ENCODE measurements at regions not wholly inside any gene's neighbourhood (a gene's known extent, or its start where the extent isn't known, plus 50 kb on each side); places are given as distances from the start of the nearest gene placed in this dataset.

DNA sequence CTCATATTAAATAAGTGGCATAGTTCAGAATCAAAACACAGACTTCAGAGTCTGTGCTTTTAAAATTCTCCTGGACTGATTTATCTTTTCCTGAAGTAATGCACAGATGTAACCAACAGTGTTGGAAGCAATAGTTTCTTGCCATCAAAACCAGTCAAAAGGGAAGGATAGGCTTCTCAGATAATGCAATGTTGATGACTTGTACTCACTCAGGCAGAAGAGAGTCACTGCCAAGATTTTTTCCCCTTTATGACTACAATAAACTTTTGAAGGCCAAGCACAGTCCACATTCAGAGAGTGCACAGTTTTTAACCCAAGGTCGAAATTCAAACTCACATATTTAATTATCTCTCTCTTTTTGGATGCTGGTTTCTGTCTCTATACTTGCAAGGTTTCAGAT lies 305.0 kb upstream of the SGO1 start:
- DNase-seq: no peak
- no peak for TF ChIP-seq EZH2phosphoT487 (IDR thresholded peaks at IDR 0.05; ENCODE audit: insufficient read depth, low read depth)
- TF ChIP-seq EZH2 (IDR thresholded peaks at IDR 0.05; ENCODE audit: insufficient read depth, poor library complexity, severe bottlenecking): no peak
- H2AFZ ChIP-seq: no peak overlapping the region
- no peaks in the 10 kb centered on the region for H3K27me3 ChIP-seq (replicated peaks; ENCODE audit: insufficient read depth)
- no peak overlapping the region for H3K27ac ChIP-seq
- H3K36me3 ChIP-seq (ENCODE audit: low read depth): no peaks in the 10 kb centered on the region
- no peaks in the 10 kb centered on the region for H3K4me1 ChIP-seq (ENCODE audit: insufficient read depth)
- H3K9me3 ChIP-seq (ENCODE audit: low read depth): no peaks in the 10 kb centered on the region
- H3K9me2 ChIP-seq (ENCODE audit: insufficient read depth): no peaks in the 10 kb centered on the region
- no peak overlapping the region for H3K4me2 ChIP-seq (ENCODE audit: unreplicated experiment)
- H4K20me1 ChIP-seq (ENCODE audit: insufficient read depth): no peaks in the 10 kb centered on the region
- H3K79me2 ChIP-seq (ENCODE audit: insufficient read depth): no peaks in the 10 kb centered on the region
- WGBS, 2 experiments (ENCODE audit: low coverage in 1 of 2, low lambda C conversion rate in 2 of 2, missing lambda C conversion rate in 2 of 2): 0 to 4% methylated on average over 1 of the region's 1 CpG
- no peak overlapping the region for H3K4me3 ChIP-seq
- in situ Hi-C loops (cut with MboI): no loop called here
- no peaks in the 10 kb centered on the region for H3F3A ChIP-seq (ENCODE audit: insufficient read depth)
- H3K9ac ChIP-seq: no peak overlapping the region

GRCh38 chr3:20488151-20488550 lies 302.1 kb upstream of the SGO1 start:
- Histone ChIP-seq H3K9me3 (ENCODE audit: low read depth) (peaks cover 3% of the 10 kb centered on the region), H4K20me1 (ENCODE audit: insufficient read depth) (no peaks in the 10 kb centered on the region)
- DNase-seq: no peak

GRCh38 chr3:20484126-20484525 lies 298.1 kb upstream of the SGO1 start:
- no peak overlapping the region for H3K4me3 ChIP-seq
- no peaks in the 10 kb centered on the region for H3F3A ChIP-seq (ENCODE audit: insufficient read depth)
- H3K4me2 ChIP-seq (ENCODE audit: unreplicated experiment): no peak overlapping the region
- H3K36me3 ChIP-seq (ENCODE audit: low read depth): no peaks in the 10 kb centered on the region
- TF ChIP-seq EZH2 (IDR thresholded peaks at IDR 0.05; ENCODE audit: insufficient read depth, poor library complexity, severe bottlenecking) (no peak), EZH2phosphoT487 (IDR thresholded peaks at IDR 0.05; ENCODE audit: insufficient read depth, low read depth) (no peak)
- no peak overlapping the region for H3K9ac ChIP-seq
- no peaks in the 10 kb centered on the region for H4K20me1 ChIP-seq (ENCODE audit: insufficient read depth)
- H3K9me2 ChIP-seq (ENCODE audit: insufficient read depth): no peaks in the 10 kb centered on the region
- no peaks in the 10 kb centered on the region for H3K4me1 ChIP-seq (ENCODE audit: insufficient read depth)
- DNase-seq: no peak
- H3K9me3 ChIP-seq (ENCODE audit: low read depth): peaks cover 3% of the 10 kb centered on the region
- WGBS, 2 experiments (ENCODE audit: low coverage in 1 of 2, low lambda C conversion rate in 2 of 2, missing lambda C conversion rate in 2 of 2): 26 to 35% methylated on average over 2 of the region's 2 CpGs
- no peaks in the 10 kb centered on the region for H3K79me2 ChIP-seq (ENCODE audit: insufficient read depth)
- no peak overlapping the region for H2AFZ ChIP-seq
- in situ Hi-C loops (cut with MboI): no loop called here
- H3K27me3 ChIP-seq (replicated peaks; ENCODE audit: insufficient read depth): no peaks in the 10 kb centered on the region
- no peak overlapping the region for H3K27ac ChIP-seq

More at GRCh38 chr3:20488151-20488550, 302.1 kb upstream of the SGO1 start:
- Histone ChIP-seq H3K27me3 (replicated peaks; ENCODE audit: insufficient read depth) (no peaks in the 10 kb centered on the region), H3K36me3 (ENCODE audit: low read depth) (no peaks in the 10 kb centered on the region), H3K4me3 (no peak overlapping the region), H3K9me2 (ENCODE audit: insufficient read depth) (no peaks in the 10 kb centered on the region), H3F3A (ENCODE audit: insufficient read depth) (no peaks in the 10 kb centered on the region), H3K9ac (no peak overlapping the region), H3K4me2 (ENCODE audit: unreplicated experiment) (no peak overlapping the region), H2AFZ (no peak overlapping the region), H3K27ac (no peak overlapping the region), H3K79me2 (ENCODE audit: insufficient read depth) (no peaks in the 10 kb centered on the region), H3K4me1 (ENCODE audit: insufficient read depth) (no peaks in the 10 kb centered on the region)
- in situ Hi-C loops (cut with MboI): no loop called here
- TF ChIP-seq EZH2phosphoT487 (IDR thresholded peaks at IDR 0.05; ENCODE audit: insufficient read depth, low read depth): no peak
- TF ChIP-seq EZH2 (IDR thresholded peaks at IDR 0.05; ENCODE audit: insufficient read depth, poor library complexity, severe bottlenecking): no peak
- 70 to 74% methylated on average over 3 of the region's 3 CpGs for WGBS, 2 experiments (ENCODE audit: low coverage in 1 of 2, low lambda C conversion rate in 2 of 2, missing lambda C conversion rate in 2 of 2)

DNA sequence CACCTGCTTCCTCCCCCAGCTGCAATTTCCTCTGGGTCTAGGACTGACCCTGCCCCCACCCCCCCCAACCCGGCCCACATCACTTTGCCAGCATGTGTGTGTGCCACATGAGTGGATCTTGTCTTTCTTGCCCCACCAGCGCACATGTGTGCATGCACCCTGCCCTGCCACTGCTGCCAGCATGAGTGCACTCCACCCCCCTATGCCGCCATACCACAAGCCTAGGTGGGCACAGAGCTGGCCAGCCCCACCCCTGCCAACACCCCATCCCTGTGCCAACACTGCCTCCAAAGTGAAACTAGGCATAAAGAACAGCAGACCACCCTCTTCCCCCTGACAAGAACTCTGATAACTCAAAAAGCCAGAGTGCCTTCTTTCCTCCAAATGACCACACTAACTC lies 296.3 kb upstream of the SGO1 start:
- Histone ChIP-seq H3K4me1 (ENCODE audit: insufficient read depth) (no peaks in the 10 kb centered on the region), H3K27ac (no peak overlapping the region), H3K79me2 (ENCODE audit: insufficient read depth) (no peaks in the 10 kb centered on the region), H3K36me3 (ENCODE audit: low read depth) (no peaks in the 10 kb centered on the region), H3K4me3 (no peak overlapping the region), H3K9ac (no peak overlapping the region), H3K27me3 (replicated peaks; ENCODE audit: insufficient read depth) (no peaks in the 10 kb centered on the region), H3F3A (ENCODE audit: insufficient read depth) (no peaks in the 10 kb centered on the region), H3K9me2 (ENCODE audit: insufficient read depth) (no peaks in the 10 kb centered on the region), H3K4me2 (ENCODE audit: unreplicated experiment) (no peak overlapping the region), H2AFZ (no peak overlapping the region), H3K9me3 (ENCODE audit: low read depth) (peaks cover 3% of the 10 kb centered on the region), H4K20me1 (ENCODE audit: insufficient read depth) (no peaks in the 10 kb centered on the region)
- in situ Hi-C loops (cut with MboI): no loop called here
- WGBS, 2 experiments (ENCODE audit: low coverage in 1 of 2, low lambda C conversion rate in 2 of 2, missing lambda C conversion rate in 2 of 2): 54 to 79% methylated on average over 2 to 3 of the region's 3 CpGs
- TF ChIP-seq EZH2 (IDR thresholded peaks at IDR 0.05; ENCODE audit: insufficient read depth, poor library complexity, severe bottlenecking) (no peak), EZH2phosphoT487 (IDR thresholded peaks at IDR 0.05; ENCODE audit: insufficient read depth, low read depth) (no peak)
- DNase-seq: no peak

DNA sequence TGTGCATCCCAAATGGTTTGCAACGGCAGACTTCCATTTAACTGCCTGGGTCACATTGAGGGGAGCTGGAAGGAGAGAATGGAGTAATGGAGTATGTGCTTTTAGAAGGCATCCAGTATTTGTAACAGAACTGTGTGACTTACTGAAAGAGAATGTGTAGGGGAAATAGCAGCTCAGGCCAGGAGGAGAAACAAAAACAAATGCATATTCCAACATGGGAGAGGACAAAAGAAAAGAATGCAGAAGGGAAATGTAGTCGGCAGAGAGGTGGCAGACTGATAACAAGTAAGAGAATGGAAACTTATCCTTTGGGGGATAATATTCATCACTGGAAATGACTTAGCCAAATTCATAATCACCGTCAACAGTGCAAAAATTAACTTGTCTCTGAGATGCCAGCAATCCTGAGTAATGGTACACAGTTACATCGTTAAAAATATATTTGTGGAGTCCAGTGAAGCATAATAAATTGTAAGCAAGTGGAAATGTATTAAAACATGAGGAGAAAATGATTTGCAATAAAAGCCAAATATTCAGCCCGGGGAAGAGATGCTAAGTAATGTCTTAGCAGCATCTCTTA lies 294.9 kb upstream of the SGO1 start:
- Histone ChIP-seq H3K36me3 (ENCODE audit: low read depth) (no peaks in the 10 kb centered on the region), H3K27ac (no peak overlapping the region), H3K4me3 (no peak overlapping the region), H4K20me1 (ENCODE audit: insufficient read depth) (no peaks in the 10 kb centered on the region), H3K79me2 (ENCODE audit: insufficient read depth) (no peaks in the 10 kb centered on the region), H3K9me2 (ENCODE audit: insufficient read depth) (no peaks in the 10 kb centered on the region), H2AFZ (no peak overlapping the region), H3K4me2 (ENCODE audit: unreplicated experiment) (no peak overlapping the region), H3K9me3 (ENCODE audit: low read depth) (peaks cover 3% of the 10 kb centered on the region), H3F3A (ENCODE audit: insufficient read depth) (no peaks in the 10 kb centered on the region), H3K9ac (no peak overlapping the region), H3K27me3 (replicated peaks; ENCODE audit: insufficient read depth) (no peaks in the 10 kb centered on the region), H3K4me1 (ENCODE audit: insufficient read depth) (no peaks in the 10 kb centered on the region)
- in situ Hi-C loops (cut with MboI): no loop called here
- DNase-seq: no peak
- WGBS, 2 experiments (ENCODE audit: low coverage in 1 of 2, low lambda C conversion rate in 2 of 2, missing lambda C conversion rate in 2 of 2): 25 to 26% methylated on average over 5 of the region's 5 CpGs
- TF ChIP-seq EZH2phosphoT487 (IDR thresholded peaks at IDR 0.05; ENCODE audit: insufficient read depth, low read depth): no peak
- no peak for TF ChIP-seq EZH2 (IDR thresholded peaks at IDR 0.05; ENCODE audit: insufficient read depth, poor library complexity, severe bottlenecking)
